SU-DHL-6 (cell line): ENCODE measurements at regions not wholly inside any gene's neighbourhood (a gene's known extent, or its start where the extent isn't known, plus 50 kb on each side); places are given as distances from the start of the nearest gene placed in this dataset.
"Not testable (repeated sequence)": the region's sequence is repeated elsewhere in the genome, so short reads cannot be mapped to it uniquely, and the experiment has no call there.

Experiments used
- H2AFZ ChIP-seq: fragments of 200-600 bp; sonication (generic); 2 replicates; pipeline ENCODE4 v1.6.1; 2014; ENCODE audit warnings: low read depth, mild to moderate bottlenecking, moderate library complexity, mixed read lengths, antibody characterized with exemption, low read length; ENCODE audit not compliant: severe bottlenecking
- H3F3A ChIP-seq: fragments of 200-600 bp; shearing (Covaris generic); 2 replicates; pipeline ENCODE4 v1.6.0; 2016; ENCODE audit warnings: antibody characterized with exemption, mild to moderate bottlenecking; ENCODE audit not compliant: insufficient read depth
- H3K27ac ChIP-seq: fragments of 200-600 bp; sonication (generic); 2 replicates; pipeline ENCODE4 v1.5.1; 2016; ENCODE audit warnings: low read depth, mild to moderate bottlenecking, low read length, moderate library complexity, mixed read lengths
- H3K27me3 ChIP-seq: fragments of 200-600 bp; sonication (generic), shearing (Covaris generic); 2 replicates; pipeline ENCODE4 v1.6.0; 2014; ENCODE audit warnings: mild to moderate bottlenecking, low read length
- H3K36me3 ChIP-seq: fragments of 200-600 bp; sonication (generic); 2 replicates; pipeline ENCODE4 v1.6.1; 2014; ENCODE audit warnings: mild to moderate bottlenecking, low read length, mixed read lengths
- H3K4me2 ChIP-seq: fragments of 300-600, 200-600 bp; shearing (Covaris generic), sonication (generic); 2 replicates; pipeline ENCODE4 v1.6.0; 2014; ENCODE audit warnings: low read length, low read depth, mild to moderate bottlenecking; ENCODE audit not compliant: poor library complexity, severe bottlenecking
- H3K4me3 ChIP-seq: fragments of 200-600 bp; sonication (generic); 2 replicates; pipeline ENCODE4 v1.5.1; 2014; ENCODE audit warnings: antibody characterized with exemption, low read length, mild to moderate bottlenecking, mixed read lengths; ENCODE audit not compliant: insufficient read depth, poor library complexity, severe bottlenecking
- H3K79me2 ChIP-seq: fragments of 200-600 bp; sonication (generic); 2 replicates; pipeline ENCODE4 v1.6.1; 2014; ENCODE audit warnings: mild to moderate bottlenecking, low read length, moderate library complexity; ENCODE audit not compliant: insufficient read depth
- H3K9ac ChIP-seq: fragments of 200-600 bp; sonication (generic); 2 replicates; pipeline ENCODE4 v1.7.0; 2014; ENCODE audit warnings: mild to moderate bottlenecking, low read length
- H3K9me2 ChIP-seq: fragments of 200-600 bp; sonication (generic); replicated peaks from 2 replicates; pipeline ENCODE4 v1.6.1; 2014; ENCODE audit warnings: low read length; ENCODE audit not compliant: insufficient read depth
- H3K9me3 ChIP-seq: fragments of 200-600 bp; sonication (generic); 2 replicates; pipeline ENCODE4 v1.6.1; 2014; ENCODE audit warnings: low read length, mixed read lengths; ENCODE audit not compliant: insufficient read depth
- H4K20me1 ChIP-seq: fragments of 200-600 bp; sonication (generic); 2 replicates; pipeline ENCODE4 v1.6.1; 2014; ENCODE audit warnings: low read depth, mild to moderate bottlenecking, antibody characterized with exemption, low read length, moderate library complexity, mixed read lengths
- EZH2phosphoT487 ChIP-seq: fragments of 200-600 bp; sonication (generic), shearing (Covaris generic); conservative IDR thresholded peaks from 2 replicates; pipeline ENCODE4 v1.6.1; 2018; ENCODE audit warnings: mild to moderate bottlenecking, antibody characterized with exemption, low read length, moderate library complexity, mixed read lengths
- TF ChIP-seq, protein P1 (sequence below): fragments of 200-600 bp; sonication (generic); IDR thresholded peaks from one replicate; pipeline ENCODE4 v1.5.1; 2017; ENCODE audit warnings: antibody characterized with exemption, mild to moderate bottlenecking, low read length, moderate library complexity; ENCODE audit not compliant: insufficient read depth, poor library complexity, severe bottlenecking

DNA sequence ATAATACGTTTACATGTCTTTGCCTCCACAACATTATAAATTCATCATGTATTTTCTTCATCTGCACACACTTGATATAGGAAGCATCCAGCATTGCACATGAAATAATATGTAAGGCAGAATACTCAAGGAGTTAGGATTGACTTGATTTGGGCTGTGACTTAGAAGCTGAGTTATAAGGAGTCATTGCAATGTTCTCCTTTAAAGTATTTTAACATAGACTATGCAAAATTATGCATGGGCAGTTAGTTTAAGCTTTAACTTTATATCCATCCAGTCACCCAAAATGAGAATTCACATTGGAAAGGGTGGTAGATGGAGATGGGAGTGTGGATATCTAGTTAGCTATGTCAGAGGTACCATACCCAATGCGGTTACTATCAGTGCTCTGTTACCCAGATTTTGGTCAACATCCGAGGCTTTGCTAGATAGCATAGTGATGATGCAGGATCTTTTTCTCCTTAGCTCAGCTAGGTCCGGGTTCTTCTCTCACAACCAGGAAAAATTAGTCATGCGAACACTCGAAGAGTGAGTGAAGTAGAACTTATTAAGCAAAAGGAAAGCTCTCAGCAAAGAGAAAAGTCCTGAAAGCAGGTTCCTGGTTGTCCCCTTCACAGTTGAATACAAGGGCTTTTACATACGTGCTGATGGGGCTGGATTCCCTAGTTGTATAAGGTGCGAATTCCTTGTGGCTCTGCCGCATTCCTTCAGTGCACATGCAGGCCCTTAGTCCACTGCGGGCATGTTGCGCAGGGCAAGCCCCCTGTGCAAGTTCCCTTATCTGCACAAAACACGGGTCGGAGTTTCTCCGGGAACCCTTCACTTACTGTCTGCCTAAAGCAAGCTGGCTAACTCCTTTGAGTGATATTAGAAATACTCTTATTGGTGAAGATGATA is 73.1 kb upstream of the FAM20A start:
- H3K9me3 ChIP-seq: no peaks in the 10 kb centered on the region
- H4K20me1 ChIP-seq: no peaks in the 10 kb centered on the region
- no peak overlapping the region for H3K9ac ChIP-seq
- no peaks in the 10 kb centered on the region for H3F3A ChIP-seq
- H3K9me2 ChIP-seq: no peaks in the 10 kb centered on the region
- H3K4me3 ChIP-seq: no peak overlapping the region
- TF ChIP-seq, protein P1, sequence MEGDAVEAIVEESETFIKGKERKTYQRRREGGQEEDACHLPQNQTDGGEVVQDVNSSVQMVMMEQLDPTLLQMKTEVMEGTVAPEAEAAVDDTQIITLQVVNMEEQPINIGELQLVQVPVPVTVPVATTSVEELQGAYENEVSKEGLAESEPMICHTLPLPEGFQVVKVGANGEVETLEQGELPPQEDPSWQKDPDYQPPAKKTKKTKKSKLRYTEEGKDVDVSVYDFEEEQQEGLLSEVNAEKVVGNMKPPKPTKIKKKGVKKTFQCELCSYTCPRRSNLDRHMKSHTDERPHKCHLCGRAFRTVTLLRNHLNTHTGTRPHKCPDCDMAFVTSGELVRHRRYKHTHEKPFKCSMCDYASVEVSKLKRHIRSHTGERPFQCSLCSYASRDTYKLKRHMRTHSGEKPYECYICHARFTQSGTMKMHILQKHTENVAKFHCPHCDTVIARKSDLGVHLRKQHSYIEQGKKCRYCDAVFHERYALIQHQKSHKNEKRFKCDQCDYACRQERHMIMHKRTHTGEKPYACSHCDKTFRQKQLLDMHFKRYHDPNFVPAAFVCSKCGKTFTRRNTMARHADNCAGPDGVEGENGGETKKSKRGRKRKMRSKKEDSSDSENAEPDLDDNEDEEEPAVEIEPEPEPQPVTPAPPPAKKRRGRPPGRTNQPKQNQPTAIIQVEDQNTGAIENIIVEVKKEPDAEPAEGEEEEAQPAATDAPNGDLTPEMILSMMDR: no peak
- no peak for TF ChIP-seq EZH2phosphoT487
- H3K36me3 ChIP-seq: no peaks in the 10 kb centered on the region
- no peak overlapping the region for H2AFZ ChIP-seq
- H3K4me2 ChIP-seq: no peak overlapping the region
- H3K79me2 ChIP-seq: no peaks in the 10 kb centered on the region
- H3K27me3 ChIP-seq: no peaks in the 10 kb centered on the region
- H3K27ac ChIP-seq: no peak overlapping the region

DNA sequence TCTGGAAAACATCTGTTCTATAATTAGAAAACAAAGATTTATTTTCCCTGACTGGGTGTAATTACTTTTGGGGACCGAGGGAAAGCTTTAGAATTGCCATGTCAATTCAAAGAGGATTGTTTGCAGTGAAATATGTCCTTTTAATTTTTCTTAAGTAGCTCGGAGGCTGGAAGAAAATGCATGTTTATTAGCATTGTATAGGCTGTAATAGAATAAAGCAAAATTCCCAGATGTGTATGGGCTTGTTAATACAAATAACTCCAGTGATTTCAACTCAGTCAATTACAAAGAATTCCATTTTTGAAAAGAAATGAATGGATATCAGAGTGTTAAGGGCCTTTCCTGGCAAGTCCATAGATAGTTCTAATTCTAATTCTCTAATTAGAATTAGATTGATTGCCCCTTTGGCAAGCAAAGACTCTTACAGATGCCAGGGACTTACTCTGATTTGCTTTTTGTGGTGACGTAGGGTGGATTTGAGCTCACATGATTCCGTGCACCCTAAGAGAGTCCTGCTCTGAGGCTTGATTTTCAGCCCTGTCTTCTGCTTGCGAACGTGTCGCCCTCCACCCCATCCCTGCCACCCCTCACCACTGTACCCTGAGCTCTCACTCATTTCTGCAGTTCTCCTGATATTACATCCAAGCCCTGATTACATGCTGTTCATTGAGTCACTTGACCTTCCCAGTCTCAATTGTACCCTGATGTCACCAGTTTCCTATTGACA is 70.0 kb upstream of the FAM20A start:
- no peaks in the 10 kb centered on the region for H3K9me2 ChIP-seq
- no peak overlapping the region for H3K9ac ChIP-seq
- H3K27me3 ChIP-seq: no peaks in the 10 kb centered on the region
- H3K4me3 ChIP-seq: no peak overlapping the region
- no peaks in the 10 kb centered on the region for H3K36me3 ChIP-seq
- no peaks in the 10 kb centered on the region for H3K9me3 ChIP-seq
- TF ChIP-seq, protein P1: no peak
- no peak for TF ChIP-seq EZH2phosphoT487
- no peaks in the 10 kb centered on the region for H3K79me2 ChIP-seq
- H2AFZ ChIP-seq: no peak overlapping the region
- H3K27ac ChIP-seq: no peak overlapping the region
- H3F3A ChIP-seq: no peaks in the 10 kb centered on the region
- no peaks in the 10 kb centered on the region for H4K20me1 ChIP-seq
- no peak overlapping the region for H3K4me2 ChIP-seq

DNA sequence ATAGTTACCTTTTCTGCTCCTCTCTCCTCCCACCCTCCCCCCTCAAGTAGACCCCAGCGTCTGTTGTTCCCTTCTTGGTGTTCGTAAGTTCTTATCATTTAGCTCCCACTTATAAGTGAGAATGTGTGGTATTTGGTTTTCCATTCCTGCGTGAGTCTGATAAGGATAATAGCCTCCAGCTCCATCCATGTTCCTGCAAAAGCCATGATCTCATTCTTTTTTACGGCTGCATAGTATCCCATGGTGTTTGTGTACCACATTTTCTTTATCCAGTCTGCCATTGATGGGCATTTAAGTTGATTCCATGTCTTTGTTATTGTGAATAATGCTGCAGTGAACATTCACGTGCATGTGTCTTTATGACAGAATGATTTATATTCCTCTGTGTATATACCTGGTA is 65.3 kb upstream of the FAM20A start:
- H3K79me2 ChIP-seq, H3K4me3 ChIP-seq, H3K9me3 ChIP-seq, H3K4me2 ChIP-seq, H3K36me3 ChIP-seq, H3K9me2 ChIP-seq, H4K20me1 ChIP-seq, H3F3A ChIP-seq, H3K27ac ChIP-seq, H2AFZ ChIP-seq, H3K27me3 ChIP-seq, H3K9ac ChIP-seq: not testable (repeated sequence)

DNA sequence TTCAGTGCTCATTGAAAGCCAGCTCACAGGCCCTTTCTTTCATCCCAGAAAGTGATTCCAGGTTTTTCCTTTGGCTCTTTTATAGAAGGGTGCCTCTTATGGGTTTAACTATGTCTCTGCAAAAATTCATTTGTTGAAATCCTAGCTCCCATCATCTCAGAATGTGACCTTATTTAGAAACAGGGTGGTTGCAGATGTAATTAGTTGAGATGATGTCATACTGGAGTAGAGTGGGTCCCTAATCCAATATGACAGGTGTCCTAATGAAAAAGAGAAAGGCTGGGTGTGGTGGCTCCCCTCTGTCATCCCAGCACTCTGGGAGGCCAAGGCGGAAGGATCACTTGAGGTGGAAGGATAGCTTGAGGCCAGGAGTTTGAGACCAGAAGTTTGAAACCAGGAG is 64.2 kb upstream of the FAM20A start:
- Histone ChIP-seq H2AFZ (no peak overlapping the region), H3K36me3 (no peaks in the 10 kb centered on the region), H3F3A (no peaks in the 10 kb centered on the region), H3K9ac (no peak overlapping the region), H3K79me2 (no peaks in the 10 kb centered on the region), H3K4me3 (no peak overlapping the region), H4K20me1 (no peaks in the 10 kb centered on the region), H3K4me2 (no peak overlapping the region), H3K27ac (no peak overlapping the region), H3K27me3 (no peaks in the 10 kb centered on the region), H3K9me3 (no peaks in the 10 kb centered on the region), H3K9me2 (no peaks in the 10 kb centered on the region)
- TF ChIP-seq EZH2phosphoT487: no peak
- TF ChIP-seq, protein P1: no peak
